ENCODE measurements at regions not wholly inside any gene's neighbourhood (a gene's known extent, or its start where the extent isn't known, plus 50 kb on each side); places are given as distances from the start of the nearest gene placed in this dataset.

DNA sequence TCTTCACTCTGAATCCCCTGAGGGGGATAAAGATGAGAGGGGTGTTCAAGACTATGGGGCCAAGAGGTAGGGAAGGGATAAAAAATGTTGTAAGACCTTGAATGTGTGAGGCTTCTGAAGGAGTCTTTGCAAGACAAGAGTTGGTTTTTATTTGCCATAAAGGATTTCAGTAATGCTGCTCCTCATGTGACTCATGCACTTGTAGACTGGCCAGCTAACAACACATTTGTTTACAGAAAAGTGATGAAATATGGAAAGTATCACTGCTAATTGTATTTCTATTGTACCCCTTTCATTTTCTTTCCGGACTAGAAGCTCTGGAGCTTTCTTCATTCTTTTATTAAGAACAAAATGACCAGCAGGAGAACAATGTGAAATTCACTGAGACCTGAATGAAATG, 782.1 kb downstream of the EPHA4 start:
- Histone ChIP-seq H3K27ac (no peak overlapping the region), H3K4me1 (no peaks in the 10 kb centered on the region), H3K27me3 (no peaks in the 10 kb centered on the region), H3K9me3 (no peaks in the 10 kb centered on the region), H3K4me3 (no peak overlapping the region), H3K36me3 (no peaks in the 10 kb centered on the region)
- WGBS, 2 donors (ENCODE audit: low coverage in 1 of 2) = 67 to 69% methylated on average over 1 of the region's 1 CpG
- in situ Hi-C loops (cut with MboI; ENCODE audit: low pct_ligation_motif_present in 1 of 4, low pct_unique_long_range_greater_than_20kb in 1 of 4, low sequenced_read_pairs in 3 of 4) (no loop called here), intact Hi-C loops (cut with DNase I; ENCODE audit: low total_unique reads) (no loop called here)
- no peak for DNase-seq
- TF ChIP-seq POLR2AphosphoS5 (IDR thresholded peaks at IDR 0.05) (no peak), POLR2A (IDR thresholded peaks at IDR 0.05) (no peak), EP300 (IDR thresholded peaks at IDR 0.05; ENCODE audit: low read depth) (no peak)
- TF ChIP-seq, protein P1, sequence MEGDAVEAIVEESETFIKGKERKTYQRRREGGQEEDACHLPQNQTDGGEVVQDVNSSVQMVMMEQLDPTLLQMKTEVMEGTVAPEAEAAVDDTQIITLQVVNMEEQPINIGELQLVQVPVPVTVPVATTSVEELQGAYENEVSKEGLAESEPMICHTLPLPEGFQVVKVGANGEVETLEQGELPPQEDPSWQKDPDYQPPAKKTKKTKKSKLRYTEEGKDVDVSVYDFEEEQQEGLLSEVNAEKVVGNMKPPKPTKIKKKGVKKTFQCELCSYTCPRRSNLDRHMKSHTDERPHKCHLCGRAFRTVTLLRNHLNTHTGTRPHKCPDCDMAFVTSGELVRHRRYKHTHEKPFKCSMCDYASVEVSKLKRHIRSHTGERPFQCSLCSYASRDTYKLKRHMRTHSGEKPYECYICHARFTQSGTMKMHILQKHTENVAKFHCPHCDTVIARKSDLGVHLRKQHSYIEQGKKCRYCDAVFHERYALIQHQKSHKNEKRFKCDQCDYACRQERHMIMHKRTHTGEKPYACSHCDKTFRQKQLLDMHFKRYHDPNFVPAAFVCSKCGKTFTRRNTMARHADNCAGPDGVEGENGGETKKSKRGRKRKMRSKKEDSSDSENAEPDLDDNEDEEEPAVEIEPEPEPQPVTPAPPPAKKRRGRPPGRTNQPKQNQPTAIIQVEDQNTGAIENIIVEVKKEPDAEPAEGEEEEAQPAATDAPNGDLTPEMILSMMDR (IDR thresholded peaks at IDR 0.05) = no peak

DNA sequence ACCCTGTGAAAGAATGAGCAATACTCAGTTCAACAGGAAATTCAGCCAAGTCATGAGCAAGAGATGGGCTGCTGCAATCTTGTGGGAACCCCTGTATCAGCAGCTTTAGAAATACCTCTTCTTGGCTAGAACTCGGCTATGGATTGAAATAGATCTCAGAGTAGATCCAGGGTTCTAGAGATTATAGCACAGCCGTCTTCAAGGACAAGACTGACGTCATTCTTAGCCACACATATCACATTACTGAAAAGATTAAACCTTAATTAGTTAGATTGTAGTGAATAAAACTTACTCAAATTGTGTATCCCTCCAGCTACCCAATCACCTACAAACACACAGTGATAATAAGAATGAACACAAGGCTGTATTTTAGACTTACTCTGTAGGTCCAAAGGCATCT, 776.4 kb downstream of the EPHA4 start:
- no peak for DNase-seq
- H3K27ac ChIP-seq = no peak overlapping the region
- no peak overlapping the region for H3K4me3 ChIP-seq
- 88% methylated on average over 3 of the region's 3 CpGs; no CpG with 5 or more reads in 1 of the 2 donors for WGBS, 2 donors (ENCODE audit: low coverage in 1 of 2)
- intact Hi-C loops (cut with DNase I; ENCODE audit: low total_unique reads) (no loop called here), in situ Hi-C loops (cut with MboI; ENCODE audit: low pct_ligation_motif_present in 1 of 4, low pct_unique_long_range_greater_than_20kb in 1 of 4, low sequenced_read_pairs in 3 of 4) (no loop called here)
- no peaks in the 10 kb centered on the region for H3K9me3 ChIP-seq
- no peaks in the 10 kb centered on the region for H3K4me1 ChIP-seq
- no peaks in the 10 kb centered on the region for H3K27me3 ChIP-seq
- TF ChIP-seq POLR2A (IDR thresholded peaks at IDR 0.05) (no peak), EP300 (IDR thresholded peaks at IDR 0.05; ENCODE audit: low read depth) (no peak), POLR2AphosphoS5 (IDR thresholded peaks at IDR 0.05) (no peak)
- TF ChIP-seq, protein P1 (IDR thresholded peaks at IDR 0.05) = no peak
- H3K36me3 ChIP-seq = no peaks in the 10 kb centered on the region

DNA sequence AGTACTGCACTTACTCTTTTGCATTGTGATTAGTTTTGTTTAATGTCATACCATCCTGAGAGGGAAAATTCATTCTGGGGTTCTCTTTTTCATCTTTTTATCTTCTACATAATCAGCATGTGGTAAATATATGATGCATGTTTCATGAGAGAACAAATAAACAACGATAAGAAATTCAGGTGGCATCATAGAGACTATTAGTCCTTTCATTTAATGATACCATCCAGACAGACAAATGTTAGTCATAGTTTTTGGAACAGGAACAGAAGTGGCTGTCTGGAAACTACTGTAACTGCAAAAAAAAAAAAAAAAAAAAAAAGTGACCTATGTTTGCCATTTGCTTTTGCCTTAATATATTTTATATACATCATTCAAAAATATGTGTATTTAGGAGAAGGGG, 761.0 kb downstream of the EPHA4 start:
- Histone ChIP-seq H3K4me1 (no peaks in the 10 kb centered on the region), H3K4me3 (no peak overlapping the region), H3K27me3 (no peaks in the 10 kb centered on the region), H3K9me3 (no peaks in the 10 kb centered on the region), H3K27ac (no peak overlapping the region), H3K36me3 (no peaks in the 10 kb centered on the region)
- intact Hi-C loops (cut with DNase I; ENCODE audit: low total_unique reads) (no loop called here), in situ Hi-C loops (cut with MboI; ENCODE audit: low pct_ligation_motif_present in 1 of 4, low pct_unique_long_range_greater_than_20kb in 1 of 4, low sequenced_read_pairs in 3 of 4) (no loop called here)
- WGBS, 2 donors (ENCODE audit: low coverage in 1 of 2) = 60 to 64% methylated on average over 1 of the region's 1 CpG
- TF ChIP-seq POLR2A (IDR thresholded peaks at IDR 0.05) (no peak), POLR2AphosphoS5 (IDR thresholded peaks at IDR 0.05) (no peak)
- TF ChIP-seq, protein P1 (IDR thresholded peaks at IDR 0.05) = no peak
- no peak for DNase-seq

DNA sequence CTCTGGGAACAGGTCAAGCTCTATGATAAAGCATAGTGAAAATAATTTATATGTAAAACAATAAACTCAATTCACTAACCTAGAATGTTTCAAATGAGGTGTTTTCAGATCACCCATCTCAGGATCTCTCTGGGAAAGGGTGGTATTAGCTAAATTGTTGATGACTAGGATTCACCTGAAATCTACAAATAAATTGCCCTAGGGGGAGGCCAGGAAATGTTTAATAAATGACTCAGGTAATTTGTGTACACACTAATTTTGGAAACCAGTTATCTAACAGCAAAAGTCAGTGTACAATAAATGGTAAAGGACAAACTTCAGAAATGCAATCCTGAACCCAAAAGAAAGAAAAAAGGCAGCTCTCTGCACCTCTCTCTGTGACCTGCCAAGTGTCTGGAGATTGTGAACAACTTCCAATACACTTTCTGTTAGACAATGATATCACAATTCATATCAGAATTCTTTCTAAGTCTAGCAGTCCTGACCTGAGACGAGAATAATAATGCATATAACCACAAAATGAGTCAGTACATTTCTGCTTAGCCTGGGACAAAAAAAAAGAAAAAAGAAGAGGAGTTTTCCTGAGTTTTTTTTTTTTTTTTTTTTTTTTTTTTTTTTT, 760.0 kb downstream of the EPHA4 start:
- TF ChIP-seq POLR2A (IDR thresholded peaks at IDR 0.05) (no peak), EP300 (IDR thresholded peaks at IDR 0.05; ENCODE audit: low read depth) (no peak), POLR2AphosphoS5 (IDR thresholded peaks at IDR 0.05) (no peak)
- TF ChIP-seq, protein P1 (IDR thresholded peaks at IDR 0.05) = no peak
- no peak overlapping the region for H3K4me3 ChIP-seq
- no peaks in the 10 kb centered on the region for H3K4me1 ChIP-seq
- no peaks in the 10 kb centered on the region for H3K27me3 ChIP-seq
- WGBS, 2 donors (ENCODE audit: low coverage in 1 of 2) = 48 to 86% methylated on average over 1 of the region's 1 CpG
- in situ Hi-C loops (cut with MboI; ENCODE audit: low pct_ligation_motif_present in 1 of 4, low pct_unique_long_range_greater_than_20kb in 1 of 4, low sequenced_read_pairs in 3 of 4) (no loop called here), intact Hi-C loops (cut with DNase I; ENCODE audit: low total_unique reads) (no loop called here)
- DNase-seq = no peak
- no peaks in the 10 kb centered on the region for H3K9me3 ChIP-seq
- H3K36me3 ChIP-seq = no peaks in the 10 kb centered on the region
- no peak overlapping the region for H3K27ac ChIP-seq

Data from transverse colon (tissue), 4 donors.